Mammary epithelial cell (primary cell): ENCODE measurements at regions not wholly inside any gene's neighbourhood (a gene's known extent, or its start where the extent isn't known, plus 50 kb on each side); places are given as distances from the start of the nearest gene placed in this dataset.
"Not testable (repeated sequence)": the region's sequence is repeated elsewhere in the genome, so short reads cannot be mapped to it uniquely, and the experiment has no call there.

Experiments used
- CTCF ChIP-seq, 2 donors: IDR thresholded peaks in 1 of 2; conservative IDR thresholded peaks in 1 of 2; 2 replicates each; pipeline ENCODE4 v1.5.1; 2011 to 2012; ENCODE audit warnings: inconsistent platforms in 2 of 2, low read length in 2 of 2, mild to moderate bottlenecking in 2 of 2, control low read depth in 1 of 2, low read depth in 1 of 2; ENCODE audit not compliant: insufficient read depth in 1 of 2; ENCODE audit errors: extremely low read depth in 1 of 2
- EZH2 ChIP-seq: IDR thresholded peaks from 2 replicates; pipeline ENCODE4 v1.6.1; 2012; ENCODE audit warnings: low read length, inconsistent platforms, borderline replicate concordance

GRCh38 chr1:120541394-120541793 lies 126.6 kb downstream of the NBPF8 start:
- TF ChIP-seq EZH2; CTCF (conservative IDR thresholded peaks at IDR 0.05 in 1 of 2, IDR thresholded peaks at IDR 0.05 in 1 of 2; ENCODE audit: extremely low read depth in 1 of 2, insufficient read depth in 1 of 2, low read depth in 1 of 2, low read length in 2 of 2): not testable (repeated sequence)
